ENCODE measurements at regions not wholly inside any gene's neighbourhood (a gene's known extent, or its start where the extent isn't known, plus 50 kb on each side); places are given as distances from the start of the nearest gene placed in this dataset.

- no peak overlapping the region for H3K9ac ChIP-seq (ENCODE audit: control insufficient read depth, insufficient read depth, low read length)
- H3K4me1 ChIP-seq (ENCODE audit: control insufficient read depth, insufficient read depth, low read length), result no peaks in the 10 kb centered on the region
- H4K20me1 ChIP-seq (ENCODE audit: control insufficient read depth, insufficient read depth), result no peaks in the 10 kb centered on the region
- CTCF ChIA-PET, result no interaction called here
- intact Hi-C loops (cut with micrococcal nuclease; ENCODE audit: unreplicated experiment) (no loop called here), in situ Hi-C loops (cut with MboI) (no loop called here)
- no peaks in the 10 kb centered on the region for H3K79me2 ChIP-seq (ENCODE audit: control insufficient read depth, insufficient read depth, low read length)
- no peaks in the 10 kb centered on the region for H3K36me3 ChIP-seq (ENCODE audit: control insufficient read depth in 2 of 2, insufficient read depth in 2 of 2, low read length in 1 of 2)
- H3K9me3 ChIP-seq (replicated peaks; ENCODE audit: control insufficient read depth, insufficient read depth, low read length), result no peaks in the 10 kb centered on the region
- no peak overlapping the region for H3K4me3 ChIP-seq
- TF ChIP-seq SIX5 (IDR thresholded peaks at IDR 0.05; ENCODE audit: low read depth, low read length, severe bottlenecking) (no peak), ZNF622 (IDR thresholded peaks at IDR 0.05) (no peak), BCLAF1 (IDR thresholded peaks at IDR 0.05) (no peak), RAD51 (IDR thresholded peaks at IDR 0.05) (no peak), HCFC1 (IDR thresholded peaks at IDR 0.05; ENCODE audit: low read length) (no peak), CTCF (IDR thresholded peaks at IDR 0.05 in 2 of 3, conservative IDR thresholded peaks at IDR 0.05 in 1 of 3; ENCODE audit: control insufficient read depth in 2 of 3, extremely low read depth in 1 of 3, insufficient read depth in 1 of 3, low read depth in 3 of 3, low read length in 3 of 3) (no peak), EZH2 (IDR thresholded peaks at IDR 0.05; ENCODE audit: borderline replicate concordance, control insufficient read depth, low read depth, low read length) (no peak), ETV6 (conservative IDR thresholded peaks at IDR 0.05 in 1 of 2, IDR thresholded peaks at IDR 0.05 in 1 of 2; ENCODE audit: borderline replicate concordance in 1 of 2, low read depth in 1 of 2) (no peak), HDGF (IDR thresholded peaks at IDR 0.05) (no peak), LARP7 (IDR thresholded peaks at IDR 0.05) (no peak)
- ATAC-seq (no peak), DNase-seq (ENCODE audit: low read depth, low spot score) (no peak), FAIRE-seq (no peak)
- no TSS peak for BruUV-seq (replicated peaks)
- SMC1A ChIA-PET (ENCODE audit: uncharacterized antibody, unreplicated experiment), result no interaction called here
- RAD21 ChIA-PET (ENCODE audit: unreplicated experiment), result no interaction called here
- no peaks in the 10 kb centered on the region for H3K27me3 ChIP-seq (replicated peaks in 1 of 2; ENCODE audit: control insufficient read depth in 2 of 2, insufficient read depth in 2 of 2, low read length in 1 of 2)
- H3K27ac ChIP-seq (ENCODE audit: control insufficient read depth, insufficient read depth), result no peak overlapping the region
- no peak overlapping the region for H2AFZ ChIP-seq (ENCODE audit: control insufficient read depth, low read depth, low read length)
- POLR2A ChIA-PET, result no interaction called here
- 0% methylated on average over 2 of the region's 2 CpGs for WGBS (ENCODE audit: insufficient coverage, insufficient replicate concordance, low lambda C conversion rate, missing lambda C conversion rate)
- no peak overlapping the region for H3K4me2 ChIP-seq (ENCODE audit: control insufficient read depth, insufficient read depth)
These were observed 870.0 kb upstream of the CHAC2 start for GRCh38 chr2:52897511-52898044.
